ENCODE measurements at regions not wholly inside any gene's neighbourhood (a gene's known extent, or its start where the extent isn't known, plus 50 kb on each side); places are given as distances from the start of the nearest gene placed in this dataset.
"Not testable (repeated sequence)": the region's sequence is repeated elsewhere in the genome, so short reads cannot be mapped to it uniquely, and the experiment has no call there.

GRCh38 chr18:5717256-5717655 is 173.5 kb upstream of the EPB41L3 start:
- DNase-seq = no peak

GRCh38 chr18:5710676-5711075 is 166.9 kb upstream of the EPB41L3 start:
- no peak for DNase-seq

GRCh38 chr18:5710235-5710634 is 166.4 kb upstream of the EPB41L3 start:
- DNase-seq = no peak

- DNase-seq = no peak
Observed at GRCh38 chr18:5709476-5710095, 165.8 kb upstream of the EPB41L3 start.

GRCh38 chr18:5707586-5707985 is 163.8 kb upstream of the EPB41L3 start:
- no peak for DNase-seq

- DNase-seq = no peak
Observed at GRCh38 chr18:5705393-5705792, 161.6 kb upstream of the EPB41L3 start.

GRCh38 chr18:5704847-5705246 is 161.1 kb upstream of the EPB41L3 start:
- no peak for DNase-seq

GRCh38 chr18:5702016-5702415 is 158.2 kb upstream of the EPB41L3 start:
- not testable (repeated sequence) for DNase-seq

GRCh38 chr18:5693699-5694294 is 150.0 kb upstream of the EPB41L3 start:
- no peak for DNase-seq

GRCh38 chr18:5678779-5679406 is 135.1 kb upstream of the EPB41L3 start:
- DNase-seq = no peak

- no peak for DNase-seq
Observed at GRCh38 chr18:5678278-5678677, 134.5 kb upstream of the EPB41L3 start.

GRCh38 chr18:5673616-5674015 is 129.8 kb upstream of the EPB41L3 start:
- no peak for DNase-seq

GRCh38 chr18:5669585-5669984 is 125.8 kb upstream of the EPB41L3 start:
- no peak for DNase-seq

GRCh38 chr18:5668087-5668715 is 124.4 kb upstream of the EPB41L3 start:
- no peak for DNase-seq

GRCh38 chr18:5667356-5667755 is 123.6 kb upstream of the EPB41L3 start:
- no peak for DNase-seq

- no peak for DNase-seq
Observed at GRCh38 chr18:5662586-5663090, 118.8 kb upstream of the EPB41L3 start.

GRCh38 chr18:5661179-5661578 is 117.4 kb upstream of the EPB41L3 start:
- DNase-seq = no peak

- DNase-seq = no peak
Observed at GRCh38 chr18:5653802-5654201, 110.0 kb upstream of the EPB41L3 start.

GRCh38 chr18:5651736-5652135 is 107.9 kb upstream of the EPB41L3 start:
- DNase-seq = no peak

GRCh38 chr18:5649439-5649838 is 105.6 kb upstream of the EPB41L3 start:
- DNase-seq = no peak

GRCh38 chr18:5646739-5647138 is 102.9 kb upstream of the EPB41L3 start:
- DNase-seq = no peak

GRCh38 chr18:5643288-5643687 is 99.5 kb upstream of the EPB41L3 start:
- no peak for DNase-seq

GRCh38 chr18:5640939-5641338 is 97.1 kb upstream of the EPB41L3 start:
- DNase-seq = no peak

GRCh38 chr18:5639131-5639530 is 95.3 kb upstream of the EPB41L3 start:
- DNase-seq = no peak

Measured in DMS153 (cell line).